DMS53 (cell line): ENCODE measurements at regions not wholly inside any gene's neighbourhood (a gene's known extent, or its start where the extent isn't known, plus 50 kb on each side); places are given as distances from the start of the nearest gene placed in this dataset.
"Not testable (repeated sequence)": the region's sequence is repeated elsewhere in the genome, so short reads cannot be mapped to it uniquely, and the experiment has no call there.

Experiments used
- DNase-seq: peaks from one replicate; lab custom pipeline; 2025; lab: John Stamatoyannopoulos, UW

GRCh38 chr7:27032839-27033238 is 63.0 kb downstream of the HOXA1 start:
- DNase-seq: peak; percentile 49

DNA sequence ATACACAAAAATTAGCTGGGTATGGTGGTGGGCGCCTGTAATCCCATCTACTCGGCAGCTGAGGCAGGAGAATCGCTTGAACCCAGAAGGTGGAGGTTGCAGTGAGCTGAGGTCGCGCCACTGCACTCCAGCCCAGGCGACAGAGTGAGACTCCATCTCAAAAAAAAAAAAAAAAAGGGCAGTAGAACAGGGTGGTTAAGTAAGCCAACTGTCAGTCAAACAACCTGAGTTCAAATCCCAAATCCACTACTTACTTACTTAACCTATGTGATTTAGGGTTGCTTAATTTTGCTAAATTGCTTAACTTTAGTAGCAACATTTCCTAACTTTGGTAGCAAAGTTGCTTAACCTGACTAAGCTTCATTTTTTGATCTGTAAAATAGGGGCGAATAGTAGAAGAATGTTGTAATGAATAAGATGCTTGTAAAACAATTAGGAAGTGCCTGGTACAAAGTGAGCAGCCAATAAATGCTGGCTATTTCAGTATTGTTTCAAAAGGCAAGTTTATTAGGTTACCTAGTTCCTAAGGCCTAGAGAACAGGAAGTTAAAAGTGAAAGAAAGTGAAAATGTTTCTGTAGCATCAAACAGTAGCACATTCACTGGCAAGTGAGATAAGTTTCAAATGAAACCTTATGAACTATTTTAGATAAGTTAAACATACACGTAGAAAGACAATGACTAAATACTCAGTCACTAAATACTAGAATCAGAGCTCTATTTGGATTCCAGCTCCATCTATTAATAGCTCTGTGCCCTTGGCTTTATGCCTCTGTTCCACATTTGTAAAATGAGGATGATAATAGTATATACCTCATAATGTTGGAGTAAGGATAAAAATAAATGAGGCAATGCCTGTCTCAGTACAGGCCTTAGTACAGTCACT is 64.3 kb downstream of the HOXA1 start:
- peak; percentile 27 for DNase-seq

DNA sequence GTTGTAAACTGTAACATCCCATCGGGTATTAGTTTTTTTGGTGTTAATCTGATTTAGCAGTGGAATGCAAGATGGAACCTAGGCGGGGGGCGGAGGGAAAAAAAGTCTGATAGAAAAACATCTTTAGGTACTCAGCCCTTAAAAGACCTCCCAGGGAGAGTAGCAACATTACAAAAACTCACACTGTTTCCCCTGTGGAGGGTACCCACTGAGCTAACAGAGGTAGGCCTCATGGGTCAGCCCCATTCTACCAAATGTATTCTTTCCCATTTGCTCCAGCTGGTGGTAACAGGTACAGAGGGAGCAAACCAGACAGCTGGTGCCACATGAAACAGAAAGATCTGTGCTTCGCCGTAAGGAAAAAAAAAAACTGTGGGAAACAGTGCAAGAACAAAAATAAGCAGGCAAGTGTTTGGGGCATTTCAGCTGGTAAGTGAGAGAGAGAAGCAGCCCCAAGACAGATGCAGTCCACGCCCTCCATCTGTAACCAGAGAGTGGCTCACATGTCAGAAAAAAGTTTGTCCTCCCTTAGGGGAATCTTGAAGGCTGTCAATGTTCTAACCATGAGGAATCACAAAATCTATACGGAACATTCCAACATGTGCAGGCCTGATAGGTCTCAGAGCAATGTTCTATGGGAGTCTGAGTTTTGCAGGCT is 65.3 kb downstream of the HOXA1 start:
- DNase-seq: no peak

DNA sequence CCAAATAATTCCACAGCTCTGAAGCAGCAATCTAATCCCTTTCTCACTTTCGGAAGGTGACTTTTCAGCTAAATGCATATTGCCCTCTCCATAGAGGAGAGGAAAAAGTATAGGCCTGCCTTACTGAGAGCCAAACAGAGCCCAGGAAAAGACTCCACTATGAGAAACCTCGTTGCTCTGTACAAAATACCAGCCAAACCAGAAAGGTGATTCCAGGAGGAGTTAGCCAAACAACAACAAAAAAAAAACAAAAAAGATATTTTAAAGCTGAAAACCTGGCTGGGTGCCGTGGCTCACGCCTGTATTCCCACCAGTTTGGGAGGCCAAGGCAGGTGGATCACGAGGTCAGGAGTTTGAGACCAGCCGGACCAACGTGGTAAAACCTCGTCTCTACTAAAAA is 70.5 kb downstream of the HOXA1 start:
- DNase-seq: no peak

DNA sequence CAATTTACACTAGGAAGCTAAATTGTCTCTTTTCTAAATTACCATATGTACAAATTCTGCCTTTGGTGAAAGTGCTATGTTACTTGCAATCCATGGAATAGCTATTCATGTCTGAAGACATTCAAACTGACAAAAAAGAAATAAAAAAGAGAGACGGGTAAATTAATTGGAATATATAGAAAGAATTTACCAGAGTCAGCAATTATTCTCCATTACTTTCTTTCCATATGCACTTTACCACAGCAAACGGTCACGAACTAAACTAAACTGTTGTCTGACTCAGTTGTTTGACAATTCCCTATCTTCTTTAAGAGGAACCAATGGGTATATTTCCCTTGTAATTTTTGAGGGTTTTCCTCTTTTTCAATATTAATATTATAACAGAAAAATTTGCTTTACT is 85.7 kb downstream of the HOXA1 start:
- DNase-seq: no peak

- no peak for DNase-seq
Measured at GRCh38 chr7:27000496-27000895, 95.3 kb downstream of the HOXA1 start.

- not testable (repeated sequence) for DNase-seq
Measured at GRCh38 chr7:26998284-26998683, 97.5 kb downstream of the HOXA1 start.

GRCh38 chr7:26995666-26996065 is 100.1 kb downstream of the HOXA1 start:
- DNase-seq: no peak

GRCh38 chr7:26993816-26994810 is 101.7 kb downstream of the HOXA1 start:
- DNase-seq: no peak

- no peak for DNase-seq
Measured at GRCh38 chr7:26992670-26993069, 103.1 kb downstream of the HOXA1 start.

GRCh38 chr7:26991796-26992195 is 104.0 kb downstream of the HOXA1 start:
- no peak for DNase-seq

GRCh38 chr7:26989897-26990670 is 105.7 kb downstream of the HOXA1 start:
- DNase-seq: peak; percentile 75

- DNase-seq: no peak
Measured at GRCh38 chr7:26988836-26989374, 106.9 kb downstream of the HOXA1 start.

DNA sequence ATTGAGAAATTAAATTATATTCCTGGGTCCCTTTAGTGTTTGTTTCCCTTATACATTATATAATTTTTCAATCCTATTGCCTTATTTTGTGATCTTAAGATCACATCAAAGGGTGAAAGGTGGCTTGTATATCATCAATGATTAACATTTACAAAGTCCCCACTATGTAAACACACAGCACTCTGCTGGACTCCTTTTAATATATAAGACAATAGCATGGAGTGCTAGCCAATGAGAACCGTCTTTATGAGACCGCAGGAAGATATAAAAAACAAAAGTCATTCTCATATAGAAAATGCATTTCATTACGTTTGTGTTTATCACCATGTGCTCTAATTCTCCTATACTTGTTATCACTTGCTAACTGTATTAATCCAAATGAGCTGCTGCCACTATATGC is 108.5 kb downstream of the HOXA1 start:
- DNase-seq: peak; percentile 66

- no peak for DNase-seq
Measured at GRCh38 chr7:26978146-26978545, 113.8 kb upstream of the SKAP2 start.

GRCh38 chr7:26976840-26977239 is 112.5 kb upstream of the SKAP2 start:
- DNase-seq: no peak

DNA sequence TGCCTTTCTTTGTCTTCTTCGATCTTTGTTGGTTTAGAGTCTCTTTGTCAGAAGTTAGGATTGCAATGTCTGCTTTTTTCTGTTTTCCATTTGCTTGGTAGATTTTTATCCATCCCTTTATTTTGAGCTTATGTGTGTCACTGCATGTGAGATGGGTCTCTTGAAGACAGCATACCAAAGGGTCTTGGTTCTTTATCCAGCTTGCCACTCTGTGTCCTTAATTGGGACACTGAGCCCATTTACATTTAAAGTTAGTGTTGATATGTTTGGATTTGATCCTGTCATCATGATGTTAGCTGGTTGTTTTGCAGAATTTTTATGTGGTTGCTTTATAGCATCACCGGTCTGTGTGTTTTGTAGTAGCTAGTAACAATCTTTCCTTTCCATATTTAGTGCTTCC is 107.5 kb upstream of the SKAP2 start:
- not testable (repeated sequence) for DNase-seq

DNA sequence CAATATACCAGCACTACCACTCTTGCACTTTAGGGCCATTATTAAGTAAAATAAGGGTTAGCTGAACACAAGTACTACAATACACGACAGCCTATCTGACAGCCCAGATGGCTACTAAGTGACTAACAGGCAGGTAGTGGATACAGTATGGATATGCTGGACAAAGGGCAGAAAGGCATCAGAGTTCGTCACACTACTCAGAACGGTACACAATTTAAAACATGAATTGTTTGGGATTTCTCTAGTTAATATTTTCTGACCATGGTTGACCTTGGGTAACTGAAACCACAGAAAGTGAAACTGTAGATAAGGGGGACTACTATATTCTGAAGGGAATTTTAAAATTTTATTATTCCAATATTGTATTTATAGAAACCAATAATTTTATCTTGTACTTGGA is 101.3 kb upstream of the SKAP2 start:
- no peak for DNase-seq

- no peak for DNase-seq
Measured at GRCh38 chr7:26964156-26964808, 99.9 kb upstream of the SKAP2 start.

DNA sequence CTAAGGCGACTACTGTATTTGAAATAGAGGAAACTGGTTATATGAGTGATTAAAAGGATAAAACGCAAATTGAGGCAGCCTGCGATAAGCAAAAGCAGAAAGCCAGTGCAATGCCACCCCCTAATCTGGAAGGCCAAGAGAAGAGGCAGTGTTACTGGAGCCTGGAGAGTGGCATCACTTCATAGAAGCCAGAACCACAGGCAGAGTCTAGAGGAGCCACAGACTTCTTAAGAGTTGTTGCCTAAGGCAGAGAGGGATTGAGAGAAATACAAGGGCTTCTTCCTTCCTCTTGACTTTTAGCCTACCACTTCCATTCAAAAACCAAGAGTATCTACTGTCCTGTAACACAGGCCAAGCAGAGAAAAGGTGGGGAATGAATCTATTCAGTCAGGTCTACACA is 94.9 kb upstream of the SKAP2 start:
- no peak for DNase-seq

GRCh38 chr7:26958834-26959233 is 94.4 kb upstream of the SKAP2 start:
- peak; percentile 80 for DNase-seq
